ENCODE measurements at regions not wholly inside any gene's neighbourhood (a gene's known extent, or its start where the extent isn't known, plus 50 kb on each side); places are given as distances from the start of the nearest gene placed in this dataset.
A peak's percentile ranks its signal among the peaks of the same experiment; 100 is the strongest.

DNA sequence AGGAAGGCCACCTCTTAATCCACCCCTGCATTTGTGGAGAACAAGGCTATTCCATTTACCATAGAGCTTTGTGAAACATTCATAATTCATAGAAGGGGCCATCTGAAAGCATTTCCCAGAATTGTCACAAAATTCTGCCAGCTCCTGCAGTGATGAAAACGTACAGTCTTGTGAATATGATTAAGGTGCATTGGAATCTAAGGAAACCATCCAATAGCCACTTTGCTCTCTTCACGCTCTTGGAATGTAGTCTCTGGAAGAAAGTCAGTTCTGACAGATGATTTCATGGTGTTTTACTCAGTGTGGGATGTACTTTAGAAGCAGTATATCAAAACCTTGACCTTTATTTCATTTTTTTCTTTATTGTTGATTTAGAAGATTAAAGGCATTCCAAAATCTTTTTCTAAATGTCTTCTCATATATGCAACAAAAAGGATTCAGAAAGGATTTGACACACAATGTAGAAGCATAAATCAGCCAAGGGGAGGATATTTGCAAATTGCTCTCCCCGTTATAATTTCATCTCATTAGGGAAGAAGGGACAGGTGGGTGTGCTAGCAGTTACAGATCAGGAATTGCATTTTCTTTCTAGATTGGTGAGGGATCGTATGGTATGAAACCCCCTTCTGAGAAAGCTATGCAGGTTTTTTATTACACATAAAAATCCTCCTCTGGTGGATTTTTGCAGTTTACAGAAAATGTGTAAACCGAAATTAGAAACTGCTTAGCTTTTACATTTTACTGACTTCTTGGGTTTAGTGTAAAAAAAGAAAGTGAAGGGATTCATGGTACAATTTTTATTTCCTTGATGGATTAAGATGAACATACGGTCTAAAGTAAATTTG lies 390.2 kb downstream of the LRIG3 start:
- no peaks in the 10 kb centered on the region for H3K79me2 ChIP-seq (ENCODE audit: insufficient read depth)
- H3K4me2 ChIP-seq: peak overlapping the region; percentile 66
- no peaks in the 10 kb centered on the region for H3K9me3 ChIP-seq
- peaks cover 20% of the 10 kb centered on the region for H3F3A ChIP-seq (replicated peaks; ENCODE audit: insufficient read depth)
- peak overlapping the region; percentile 73 to 95; a peak in 3 of 4 replicates for H3K27ac ChIP-seq (ENCODE audit: low read depth in 2 of 2, low read length in 1 of 2)
- DNase-seq: no peak
- ChIA-PET POLR2A (no interaction called here), CTCF (interaction anchor here (1.8 kb wide), 1 partner anchor 10 kb away, joined by 4 read pairs; no protein-coding TSS in a partner anchor)
- 17% methylated on average over 6 of the region's 6 CpGs for WGBS (ENCODE audit: low lambda C conversion rate)
- H3K36me3 ChIP-seq (replicated peaks in 1 of 2; ENCODE audit: control insufficient read depth in 1 of 2, insufficient read depth in 2 of 2, low read length in 1 of 2): no peaks in the 10 kb centered on the region
- peak overlapping the region; percentile 61; the same call in 1 of the 2 replicates for H3K9ac ChIP-seq
- no peak overlapping the region for H2AFZ ChIP-seq (ENCODE audit: low read depth)
- peak overlapping the region; percentile 21 to 37; a peak in 2 of 4 replicates for H3K4me3 ChIP-seq (ENCODE audit: low read depth in 2 of 2, low read length in 1 of 2)
- H3K9me2 ChIP-seq: no peaks in the 10 kb centered on the region
- H3K27me3 ChIP-seq (ENCODE audit: insufficient read depth): no peaks in the 10 kb centered on the region
- H3K4me1 ChIP-seq (ENCODE audit: control insufficient read depth in 1 of 2, insufficient read depth in 2 of 2, low read depth in 1 of 2, low read length in 1 of 2): peaks cover 0 to 10% of the 10 kb centered on the region in 2 experiments; a peak in 2 of 4 replicates
- no peaks in the 10 kb centered on the region for H4K20me1 ChIP-seq (ENCODE audit: insufficient read depth)
- peak; percentile 78 for TF ChIP-seq ZBTB33 (IDR thresholded peaks at IDR 0.05; ENCODE audit: borderline replicate concordance, low read depth)
- no peak for TF ChIP-seq MXI1 (IDR thresholded peaks at IDR 0.05; ENCODE audit: low read depth, low read length)
- peak; percentile 49; the same call in 1 of the 2 replicates for TF ChIP-seq MAX (IDR thresholded peaks at IDR 0.05; ENCODE audit: low read depth)
- TF ChIP-seq IRF3 (IDR thresholded peaks at IDR 0.05; ENCODE audit: low read depth, low read length): no peak
- no peak for TF ChIP-seq USF2 (IDR thresholded peaks at IDR 0.05; ENCODE audit: borderline replicate concordance, low read depth, low read length)
- TF ChIP-seq CHD2 (IDR thresholded peaks at IDR 0.05; ENCODE audit: low read length, partially characterized antibody): no peak
- no peak for TF ChIP-seq RFX5 (IDR thresholded peaks at IDR 0.05; ENCODE audit: low read length)
- no peak for TF ChIP-seq CTCF (IDR thresholded peaks at IDR 0.05)
- TF ChIP-seq SIN3A (IDR thresholded peaks at IDR 0.05; ENCODE audit: borderline replicate concordance, low read depth, low read length): no peak
- TF ChIP-seq POLR2AphosphoS5 (IDR thresholded peaks at IDR 0.05; ENCODE audit: low read depth, low read length): peak; percentile 69; the same call in 1 of the 2 replicates
- no peak for TF ChIP-seq GABPA (IDR thresholded peaks at IDR 0.05; ENCODE audit: low read depth)
- no peak for TF ChIP-seq ELF1 (IDR thresholded peaks at IDR 0.05)
- TF ChIP-seq GATA2 (CRISPR knock-in tag; IDR thresholded peaks at IDR 0.05): no peak
- peak; percentile 45 to 97; a peak in 3 of 4 replicates for TF ChIP-seq EP300 (IDR thresholded peaks at IDR 0.05; ENCODE audit: borderline replicate concordance in 1 of 2, low read depth in 1 of 2, low read length in 1 of 2)
- TF ChIP-seq RCOR1 (IDR thresholded peaks at IDR 0.05; ENCODE audit: low read length): no peak
- TF ChIP-seq NFIC (IDR thresholded peaks at IDR 0.05; ENCODE audit: borderline replicate concordance): peak; percentile 86
- no peak for TF ChIP-seq FOXJ3 (CRISPR knock-in tag; IDR thresholded peaks at IDR 0.05)
- TF ChIP-seq RAD21 (IDR thresholded peaks at IDR 0.05; ENCODE audit: low read length): no peak
- no peak for TF ChIP-seq EZH2phosphoT487 (IDR thresholded peaks at IDR 0.05; ENCODE audit: borderline replicate concordance, low read depth)
- TF ChIP-seq TCF12 (IDR thresholded peaks at IDR 0.05): peak; percentile 96
- no peak; the same call in 1 of the 2 replicates for TF ChIP-seq TAF1 (IDR thresholded peaks at IDR 0.05; ENCODE audit: borderline replicate concordance, low read depth, low read length)
- TF ChIP-seq FOSL2 (IDR thresholded peaks at IDR 0.05; ENCODE audit: borderline replicate concordance, low read depth): peak; percentile 87
- peak; percentile 92 for TF ChIP-seq JUND (IDR thresholded peaks at IDR 0.05)
- no peak for TF ChIP-seq SMC3 (IDR thresholded peaks at IDR 0.05; ENCODE audit: low read depth, low read length)
- TF ChIP-seq NRF1 (IDR thresholded peaks at IDR 0.05; ENCODE audit: low read depth, low read length): no peak
- TF ChIP-seq USF1 (IDR thresholded peaks at IDR 0.05; ENCODE audit: borderline replicate concordance, low read depth): no peak
- peak; percentile 92 for TF ChIP-seq FOXM1 (IDR thresholded peaks at IDR 0.05; ENCODE audit: low read depth)
- no peak for TF ChIP-seq YY1 (IDR thresholded peaks at IDR 0.05; ENCODE audit: low read depth)
